Lung microvascular endothelial cell (primary cell): ENCODE measurements at regions not wholly inside any gene's neighbourhood (a gene's known extent, or its start where the extent isn't known, plus 50 kb on each side); places are given as distances from the start of the nearest gene placed in this dataset.

Experiments
- DNase-seq, 2 donors: peaks; one replicate each; pipeline versions ENCODE4 v3.0.0 to v3.0.0-alpha.2; 2010; ENCODE audit warnings: low read depth in 2 of 2

DNA sequence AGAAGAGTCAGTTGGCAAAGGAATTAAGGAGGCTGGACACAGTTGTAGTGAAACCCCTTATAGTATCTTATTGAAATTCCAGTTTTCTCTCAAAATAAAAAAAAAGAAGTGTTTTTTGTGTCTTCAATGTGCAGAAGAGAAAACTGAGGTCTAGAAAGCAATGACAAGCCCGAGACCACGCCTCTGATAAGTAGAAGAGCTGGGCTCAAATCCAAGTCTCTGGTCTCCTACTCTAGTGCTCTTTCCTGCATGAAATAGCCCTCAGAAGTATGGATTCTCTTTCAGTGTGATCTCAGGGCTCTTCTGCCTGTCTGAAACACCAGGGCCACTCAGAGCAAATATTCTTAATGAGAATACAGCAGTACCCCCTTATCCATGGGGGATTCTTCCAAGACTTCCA, 200.9 kb downstream of the KIF18A start:
- DNase-seq, result no peak

DNA sequence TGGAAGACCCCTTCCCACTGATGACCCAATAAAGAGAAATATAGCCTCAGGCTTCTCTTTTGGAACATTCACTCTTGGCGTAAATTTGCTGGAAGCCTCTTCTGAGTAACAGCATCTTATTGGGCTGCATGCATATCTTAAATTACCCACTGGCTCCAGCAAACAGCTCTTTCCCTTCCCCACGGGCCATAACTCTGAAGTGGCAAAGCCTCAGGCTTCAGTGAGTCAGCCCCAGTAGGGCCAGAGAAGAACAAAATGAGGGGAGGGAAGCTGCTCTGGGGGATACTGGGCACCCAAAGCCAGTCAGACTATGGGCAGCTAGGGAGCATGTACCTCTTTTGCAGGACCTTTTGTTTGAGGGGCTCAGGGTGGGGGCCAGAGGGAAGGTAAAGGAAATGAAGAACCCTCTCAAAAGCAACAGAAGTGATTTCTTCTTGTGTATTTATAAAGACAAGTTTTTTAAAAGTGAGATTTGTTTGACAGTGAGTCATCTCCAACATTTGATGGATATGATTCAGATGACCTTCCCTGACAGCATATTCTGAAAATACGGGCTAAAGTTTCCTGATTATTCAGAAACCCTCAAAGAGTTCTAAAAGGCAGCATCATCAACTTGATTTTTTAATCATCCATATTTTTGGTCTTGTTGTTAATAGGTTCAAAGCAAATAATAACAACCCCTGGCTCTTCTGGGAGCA, 203.4 kb downstream of the KIF18A start:
- peak in 1 of 2 donors; percentile 63 for DNase-seq

DNA sequence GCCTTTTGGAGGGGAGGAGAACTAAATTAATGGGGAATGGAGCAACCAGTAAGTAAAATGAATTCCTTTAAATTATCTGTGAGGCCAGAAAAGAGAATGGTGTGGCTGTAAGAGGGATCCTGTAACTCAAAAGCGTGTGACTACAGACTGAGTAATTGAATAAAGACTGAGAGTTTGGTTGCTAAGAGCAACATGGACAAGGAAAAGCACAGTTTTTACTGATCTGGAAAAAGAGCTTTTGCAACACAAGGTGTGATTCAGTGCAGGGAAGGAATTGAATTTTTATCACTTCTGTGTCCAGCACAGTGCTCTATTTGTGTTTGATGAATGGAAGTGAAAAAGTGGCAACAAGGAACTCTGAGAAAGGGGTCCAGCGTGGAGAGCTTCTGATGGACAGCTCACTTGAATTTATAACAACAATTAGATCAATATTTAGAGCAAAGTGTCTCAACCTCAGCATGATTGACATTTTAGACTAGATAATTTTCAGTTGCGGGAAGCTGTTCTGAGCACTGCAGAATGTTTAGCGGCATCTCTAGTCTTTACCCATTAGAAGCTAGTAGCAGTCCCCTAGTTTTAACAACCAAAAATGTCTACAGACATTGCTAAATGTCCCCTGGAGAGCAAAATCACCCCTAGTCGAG, 202.8 kb upstream of the BDNF start:
- peak in 1 of 2 donors; percentile 14 for DNase-seq

DNA sequence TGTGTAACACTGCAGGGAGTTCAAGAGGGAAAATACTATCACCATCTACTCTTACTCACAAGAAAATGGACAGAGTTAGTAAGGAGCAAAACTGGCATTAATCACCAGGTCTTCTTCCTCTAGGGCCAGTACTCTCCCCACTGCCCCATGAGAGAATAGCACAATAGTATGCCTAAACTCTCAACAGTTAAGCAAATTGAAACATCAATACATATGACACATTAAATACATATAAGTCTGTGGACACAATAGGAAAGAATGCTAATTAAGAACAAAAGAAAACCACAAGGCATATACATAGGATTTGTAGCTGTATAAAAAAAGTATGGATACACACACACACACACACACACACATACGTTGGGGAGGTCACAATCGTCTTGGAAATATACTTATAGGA, 197.9 kb upstream of the BDNF start:
- DNase-seq, result no peak

DNA sequence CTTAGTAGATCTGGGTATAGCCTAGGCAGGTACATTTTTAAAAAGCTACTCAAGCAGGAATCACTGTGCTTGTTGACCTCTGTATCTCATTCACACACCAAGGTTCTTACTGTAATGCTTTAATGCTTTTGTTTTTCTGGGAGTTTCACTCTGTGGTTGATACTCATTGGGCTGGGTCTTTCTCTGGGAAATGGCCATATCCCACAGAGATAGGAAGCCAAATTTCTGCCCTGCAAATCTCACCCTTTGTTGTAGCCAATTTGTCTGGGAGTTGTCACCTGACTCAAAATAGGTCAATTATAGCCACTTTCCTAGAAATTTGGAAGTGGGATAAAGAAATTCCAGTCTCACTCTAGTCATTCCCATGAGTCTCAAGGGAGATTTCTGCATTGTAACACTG, 195.8 kb upstream of the BDNF start:
- DNase-seq, result no peak

DNA sequence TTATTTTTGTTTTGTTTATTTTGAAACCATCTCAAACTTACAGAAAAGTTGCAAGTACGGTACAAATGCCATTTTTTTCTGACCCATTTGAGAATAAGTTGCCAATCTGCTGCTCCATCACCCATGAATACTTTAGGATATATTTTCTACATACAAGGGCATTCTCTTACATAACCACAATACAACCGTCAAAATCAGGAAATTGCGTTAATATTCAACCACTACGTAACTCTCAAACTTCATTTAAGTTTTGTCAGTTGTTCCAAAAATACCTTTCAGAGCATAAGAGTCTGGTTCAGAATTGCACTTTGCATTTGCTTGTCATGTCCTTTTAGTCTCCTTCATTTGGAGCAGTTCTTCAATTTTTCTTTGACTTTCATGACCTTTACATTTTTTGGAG, 194.3 kb upstream of the BDNF start:
- no peak for DNase-seq

DNA sequence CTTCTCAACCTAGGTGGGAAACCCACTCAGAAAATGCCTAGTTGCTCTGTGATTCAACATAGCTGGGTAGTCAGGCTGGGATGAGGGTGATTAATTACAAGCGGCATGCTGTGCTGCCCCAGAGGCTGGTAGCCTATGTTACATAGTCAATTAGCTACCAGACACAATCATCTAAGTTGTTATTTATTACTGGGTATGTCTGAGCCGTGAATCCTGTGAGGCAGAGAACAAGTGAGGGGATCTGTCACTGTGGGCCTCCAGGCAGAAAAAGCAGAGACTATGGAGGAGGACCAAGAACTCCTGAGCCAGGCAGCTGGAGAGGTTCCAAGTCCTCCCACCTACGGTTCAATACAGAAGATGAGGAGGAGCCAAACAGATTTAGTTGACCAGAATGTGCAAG, 186.6 kb upstream of the BDNF start:
- no peak for DNase-seq

DNA sequence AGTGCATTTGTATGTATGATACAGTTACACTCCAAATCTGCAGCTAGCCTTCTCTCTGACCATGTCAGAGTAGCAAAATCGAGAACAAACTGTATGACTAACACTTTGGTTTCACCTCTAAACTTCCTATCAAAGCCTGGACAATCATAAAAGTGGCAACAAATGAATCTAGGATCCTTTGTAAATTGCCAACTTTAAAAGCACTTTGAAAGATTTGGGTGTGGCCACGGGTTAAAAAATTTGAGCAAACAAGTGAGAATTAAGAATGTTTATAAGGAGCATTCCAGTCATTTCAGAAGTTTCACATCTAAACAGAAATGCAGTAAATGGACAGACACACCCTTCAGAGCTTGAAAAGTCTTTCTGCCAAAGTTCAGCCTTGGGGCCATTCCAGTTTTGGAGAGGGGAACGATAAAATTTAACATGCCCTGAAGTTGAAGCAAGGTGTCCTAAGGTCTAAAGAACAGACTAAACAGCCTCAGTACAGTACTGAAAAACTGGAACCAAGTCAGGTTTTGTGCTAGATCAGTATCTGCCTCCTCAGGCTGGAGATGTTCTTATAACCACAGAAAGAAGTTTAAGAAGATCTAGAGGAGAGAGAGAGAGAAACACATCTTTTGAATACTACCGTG, 181.9 kb upstream of the BDNF start:
- DNase-seq, result no peak

DNA sequence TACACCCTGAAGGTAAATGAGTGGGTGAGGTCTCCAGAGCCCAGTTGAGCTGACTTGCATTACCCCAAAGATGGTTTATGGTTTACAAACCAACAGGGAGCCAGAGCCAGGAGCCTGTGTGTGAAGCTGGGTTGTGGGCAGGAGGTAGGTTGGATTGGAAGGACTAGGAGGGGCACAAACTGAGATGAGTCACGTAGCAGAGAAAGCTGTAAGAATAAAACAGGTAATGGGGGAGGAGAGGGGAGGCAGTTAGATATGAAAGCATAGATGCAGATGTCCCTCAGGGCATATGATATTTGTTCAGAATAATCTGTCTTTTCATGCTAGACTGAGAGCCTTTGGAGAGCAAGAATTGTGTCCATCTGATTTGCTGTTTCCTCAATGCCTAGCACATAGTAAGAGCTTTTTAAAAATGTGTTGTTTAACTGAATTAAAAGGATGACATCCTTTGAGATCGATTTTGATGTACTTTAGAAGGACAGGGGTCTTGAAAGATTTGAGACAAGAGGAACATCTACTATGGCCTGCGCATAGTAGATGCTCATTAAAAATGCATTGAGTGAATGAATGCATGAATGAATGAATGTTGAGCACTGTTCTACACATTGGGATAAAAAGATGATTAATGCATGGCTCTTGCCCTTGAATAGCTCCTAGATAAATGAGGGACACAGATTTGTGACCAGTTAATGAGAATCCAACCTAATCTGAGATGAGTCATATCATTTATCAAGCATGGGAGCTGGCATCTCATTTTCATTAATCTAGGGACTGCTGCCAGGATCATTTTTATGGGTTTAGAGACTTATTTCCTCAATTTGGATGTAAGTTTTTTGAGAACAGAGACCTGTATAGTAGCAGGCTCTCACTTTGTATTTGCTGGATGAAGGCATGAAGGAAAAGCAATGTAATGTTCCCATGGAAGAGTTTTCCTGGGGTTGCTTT, 175.8 kb upstream of the BDNF start:
- no peak for DNase-seq

DNA sequence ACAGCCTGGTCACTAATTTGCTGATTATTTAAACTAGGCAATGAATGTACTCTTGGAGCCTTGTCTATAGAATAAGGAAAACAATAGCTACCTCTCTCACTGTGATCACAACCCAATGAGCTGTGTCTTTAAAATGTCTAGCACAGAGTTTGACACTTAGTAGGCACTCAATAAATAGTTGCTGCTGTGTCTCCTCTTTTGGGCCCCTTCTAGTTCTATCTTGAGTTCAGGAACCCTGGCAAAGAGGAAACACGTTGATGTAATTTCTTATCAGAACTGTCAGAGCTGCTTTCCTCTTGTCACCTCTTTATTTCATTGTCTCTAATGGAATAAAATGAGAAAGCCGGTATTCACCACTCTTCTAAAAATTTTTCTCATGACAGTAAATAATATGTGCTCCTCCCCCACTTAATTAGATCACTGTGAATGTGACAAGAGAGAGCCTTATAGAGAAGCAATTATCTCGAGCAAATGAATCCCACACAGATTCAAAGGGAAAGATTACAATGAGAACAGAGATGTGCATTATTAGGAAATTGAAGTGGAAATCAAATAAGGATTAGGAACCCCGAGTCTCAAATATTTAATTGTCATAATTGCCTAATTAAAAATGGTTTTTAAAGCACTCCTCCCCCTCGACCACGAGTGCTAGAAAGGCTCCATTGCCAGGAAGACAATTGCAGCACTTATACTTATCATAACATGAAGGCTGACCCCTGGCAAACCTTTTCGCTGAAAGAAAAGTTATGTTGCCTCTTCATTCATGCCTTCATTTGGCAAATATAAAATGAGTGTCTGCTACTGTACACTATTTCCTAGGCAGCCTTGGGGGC, 175.0 kb upstream of the BDNF start:
- no peak for DNase-seq

DNA sequence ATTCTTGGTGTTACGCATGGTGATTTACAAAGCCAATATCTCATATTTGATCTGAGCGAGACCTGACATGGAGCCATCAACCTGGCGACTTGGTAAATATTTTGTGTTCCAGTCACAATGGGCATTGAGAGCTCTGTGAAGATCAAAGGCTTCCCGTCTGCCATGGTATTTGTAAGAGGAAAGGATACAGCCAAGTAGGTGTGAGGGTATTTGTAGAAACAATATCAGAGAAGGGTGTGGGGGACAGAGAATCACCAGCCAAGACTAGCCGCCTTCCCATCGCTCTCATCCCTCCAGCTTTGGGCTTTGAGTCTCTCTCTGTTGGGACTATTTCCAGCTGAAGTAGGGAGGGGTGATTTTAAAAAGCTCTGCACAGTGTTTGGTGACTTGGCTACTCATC, 173.4 kb upstream of the BDNF start:
- DNase-seq, result no peak

DNA sequence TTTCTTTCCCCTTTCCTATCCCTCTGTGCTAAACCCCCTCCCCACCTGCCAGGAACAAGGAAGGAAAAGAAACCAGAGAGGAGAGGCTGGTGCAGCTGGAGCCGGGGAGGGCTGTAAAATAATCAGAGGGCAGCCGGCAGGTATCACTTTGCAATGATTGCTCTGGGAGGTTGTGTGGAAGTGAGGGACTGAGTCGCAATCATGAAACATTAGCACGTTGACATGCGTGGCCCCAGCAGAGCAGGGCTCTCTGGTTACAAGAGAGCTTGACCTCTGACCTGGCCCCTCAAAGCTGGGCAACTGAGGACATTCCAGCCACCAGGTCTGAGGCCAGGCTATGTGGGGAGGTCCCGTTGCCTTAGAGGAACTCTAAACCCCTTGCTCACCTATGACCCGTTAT, 170.8 kb upstream of the BDNF start:
- no peak for DNase-seq

DNA sequence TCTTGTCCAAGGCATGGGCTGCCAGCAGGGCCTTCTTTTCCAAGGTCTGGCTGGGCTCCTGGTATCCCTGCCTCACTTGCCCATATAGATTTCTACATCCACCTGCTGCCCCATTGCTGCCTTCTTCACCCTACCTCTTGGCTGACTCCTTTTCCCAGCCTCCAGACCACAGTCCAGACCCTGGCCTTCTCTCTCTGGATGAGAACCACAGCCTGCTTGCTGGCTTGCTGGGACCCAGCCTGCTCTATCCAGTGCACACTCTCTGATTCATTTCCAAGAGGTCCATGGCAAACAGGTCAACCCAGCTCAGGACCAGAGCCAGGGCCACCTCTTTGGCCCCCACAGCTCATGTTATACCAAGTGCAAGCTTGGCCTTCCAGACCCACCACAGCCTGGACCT, 169.4 kb upstream of the BDNF start:
- DNase-seq, result no peak

DNA sequence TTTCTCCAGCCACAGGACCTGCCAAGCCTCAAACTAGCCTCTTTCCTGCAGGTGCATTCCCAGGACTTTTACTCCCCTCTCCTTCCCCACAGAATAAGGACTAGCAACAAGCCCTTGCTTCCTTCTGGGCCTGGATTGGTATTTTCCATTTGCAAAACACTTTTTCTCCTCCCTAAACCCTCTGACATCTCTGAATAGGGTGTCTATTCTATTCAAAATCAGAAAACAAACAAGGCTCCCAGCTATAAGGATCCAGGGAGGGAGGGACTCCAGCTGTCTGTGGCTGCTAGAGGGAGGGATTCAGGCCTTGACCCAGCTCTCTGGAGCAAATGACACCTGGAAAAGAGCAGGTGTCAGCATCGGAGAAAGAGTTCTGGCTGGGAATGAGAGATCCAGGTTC, 168.5 kb upstream of the BDNF start:
- DNase-seq, result no peak

DNA sequence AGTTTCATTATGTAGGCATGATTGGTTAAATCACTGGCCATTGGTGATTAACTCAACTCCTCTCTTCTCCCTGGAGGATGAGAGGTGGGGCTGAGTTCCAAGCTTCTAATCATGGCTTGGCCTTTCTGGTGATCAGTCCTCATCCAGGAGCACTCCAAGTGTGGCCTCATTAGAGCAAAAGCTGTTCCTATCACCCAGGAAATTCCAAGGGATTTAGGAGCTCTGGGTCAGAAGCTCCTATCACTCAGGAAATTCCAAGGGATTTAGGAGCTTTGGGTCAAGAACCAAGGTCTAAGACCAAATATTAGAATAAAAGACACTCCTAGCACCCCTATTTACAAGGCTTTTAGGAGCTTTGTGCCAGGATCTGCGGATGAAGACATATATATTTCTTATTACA, 168.0 kb upstream of the BDNF start:
- no peak for DNase-seq

DNA sequence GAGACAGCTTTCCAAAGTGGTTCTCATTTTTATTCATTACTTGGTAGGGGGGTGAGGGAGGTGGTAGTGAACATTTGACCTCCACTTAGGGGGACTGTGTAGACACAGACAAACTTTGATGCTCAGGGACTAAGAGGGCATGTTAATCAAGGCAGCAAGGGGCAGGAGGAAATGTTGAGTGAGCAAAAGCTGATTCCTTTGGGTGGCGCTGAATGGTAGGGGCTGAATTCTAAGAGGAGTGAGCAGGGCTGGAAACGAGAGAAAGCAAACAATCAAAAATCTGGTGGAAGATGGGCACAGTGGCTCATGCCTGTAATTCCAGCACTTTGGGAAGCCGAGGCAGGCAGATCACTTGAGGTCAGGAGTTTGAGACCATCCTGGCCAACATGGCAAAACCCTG, 164.8 kb upstream of the BDNF start:
- no peak for DNase-seq

DNA sequence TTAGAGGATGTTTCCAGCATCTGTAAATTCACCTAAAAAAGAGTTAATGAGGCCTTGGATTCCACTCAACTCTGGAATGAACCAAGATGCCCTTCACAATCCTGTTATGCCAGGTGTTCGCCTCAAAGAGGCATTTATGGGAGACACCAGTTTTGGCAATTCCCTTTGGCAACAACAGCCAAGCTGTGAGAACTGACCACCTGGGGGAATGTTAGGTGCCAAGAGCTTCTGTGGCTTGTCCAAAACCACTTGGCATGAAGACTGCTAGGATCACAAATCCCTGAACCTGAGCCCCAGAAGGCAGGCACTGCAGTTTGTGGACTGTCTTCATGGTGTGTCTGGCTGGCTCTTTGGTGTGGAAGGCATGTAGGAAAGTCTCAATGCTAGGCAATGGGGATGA, 164.4 kb upstream of the BDNF start:
- no peak for DNase-seq

DNA sequence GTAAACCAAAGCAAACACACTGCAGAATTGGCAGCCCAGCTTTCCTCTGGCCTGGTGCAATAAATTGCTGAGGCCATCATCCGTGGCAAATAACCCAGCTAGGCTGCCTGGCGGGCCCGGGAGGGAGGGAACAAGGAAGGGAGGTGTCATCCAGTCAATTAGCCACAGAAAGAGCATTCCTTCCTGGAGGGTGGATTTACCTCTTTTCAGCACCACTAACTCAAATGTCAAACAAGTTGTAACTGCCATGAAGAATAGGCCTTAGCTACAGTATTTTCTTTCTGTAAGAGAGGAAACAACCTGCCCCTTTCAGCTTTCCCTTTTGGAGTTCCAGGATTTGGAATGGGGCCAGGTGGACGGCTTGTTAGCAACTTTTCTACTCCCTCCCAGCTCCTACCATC, 163.8 kb upstream of the BDNF start:
- DNase-seq, result peak in 1 of 2 donors; percentile 5

DNA sequence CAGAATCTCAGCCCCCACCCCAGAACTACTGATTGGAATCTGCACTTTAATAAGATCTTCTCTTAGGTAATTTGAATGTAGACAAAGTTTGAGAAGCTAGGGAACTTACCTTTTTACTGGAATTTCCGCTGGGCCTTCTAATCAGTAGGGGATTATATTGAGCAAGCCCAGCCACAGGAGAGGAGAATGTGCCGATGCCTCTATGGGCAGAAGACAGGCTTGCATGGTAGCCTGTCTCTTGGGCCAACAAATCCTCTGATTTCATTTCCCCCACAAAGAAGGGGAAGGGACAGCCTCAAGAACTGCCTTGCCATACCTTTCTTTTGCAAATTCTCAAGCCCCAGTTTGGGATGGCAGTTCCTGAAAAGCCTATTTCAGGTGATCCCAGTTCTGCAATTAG, 163.4 kb upstream of the BDNF start:
- no peak for DNase-seq

DNA sequence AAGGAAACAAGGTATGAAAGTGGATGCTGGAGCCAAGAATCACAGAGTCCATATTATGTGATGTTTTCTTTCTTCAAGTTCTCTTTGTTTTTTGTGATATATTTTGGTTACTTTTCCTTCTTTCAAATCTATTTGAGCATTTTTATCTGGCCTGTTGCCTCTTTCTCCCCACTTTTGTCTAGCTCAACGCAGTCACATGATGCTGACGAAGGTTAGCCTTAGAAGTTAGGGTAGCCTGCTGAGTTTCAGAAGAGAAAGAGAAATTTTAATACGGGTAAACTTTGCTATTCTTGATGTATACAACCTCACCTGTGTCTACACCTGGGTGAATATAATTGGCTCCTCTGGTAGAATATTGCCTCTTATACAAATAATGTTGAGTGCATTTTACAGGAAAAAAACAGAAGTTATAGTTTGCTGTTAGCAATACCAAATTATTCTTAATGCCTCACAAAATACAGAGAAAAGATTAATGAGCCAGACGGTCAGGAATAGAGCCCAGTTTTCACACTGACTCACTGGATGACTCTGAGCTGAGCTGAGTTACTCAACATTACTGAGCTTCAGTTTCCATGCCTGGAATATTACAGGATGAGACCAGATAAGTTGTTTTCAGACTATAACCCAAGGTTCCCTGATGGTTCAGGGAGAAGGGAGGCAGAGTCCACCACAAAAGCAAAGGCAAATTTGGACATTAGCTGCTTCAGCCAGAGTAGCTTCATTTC, 161.6 kb upstream of the BDNF start:
- peak in 1 of 2 donors; percentile 75 for DNase-seq
